ENCODE measurements at regions not wholly inside any gene's neighbourhood (a gene's known extent, or its start where the extent isn't known, plus 50 kb on each side); places are given as distances from the start of the nearest gene placed in this dataset.

GRCh38 chr13:43980587-43980986 lies 100.9 kb downstream of the LACC1 start:
- TF ChIP-seq, protein P1, sequence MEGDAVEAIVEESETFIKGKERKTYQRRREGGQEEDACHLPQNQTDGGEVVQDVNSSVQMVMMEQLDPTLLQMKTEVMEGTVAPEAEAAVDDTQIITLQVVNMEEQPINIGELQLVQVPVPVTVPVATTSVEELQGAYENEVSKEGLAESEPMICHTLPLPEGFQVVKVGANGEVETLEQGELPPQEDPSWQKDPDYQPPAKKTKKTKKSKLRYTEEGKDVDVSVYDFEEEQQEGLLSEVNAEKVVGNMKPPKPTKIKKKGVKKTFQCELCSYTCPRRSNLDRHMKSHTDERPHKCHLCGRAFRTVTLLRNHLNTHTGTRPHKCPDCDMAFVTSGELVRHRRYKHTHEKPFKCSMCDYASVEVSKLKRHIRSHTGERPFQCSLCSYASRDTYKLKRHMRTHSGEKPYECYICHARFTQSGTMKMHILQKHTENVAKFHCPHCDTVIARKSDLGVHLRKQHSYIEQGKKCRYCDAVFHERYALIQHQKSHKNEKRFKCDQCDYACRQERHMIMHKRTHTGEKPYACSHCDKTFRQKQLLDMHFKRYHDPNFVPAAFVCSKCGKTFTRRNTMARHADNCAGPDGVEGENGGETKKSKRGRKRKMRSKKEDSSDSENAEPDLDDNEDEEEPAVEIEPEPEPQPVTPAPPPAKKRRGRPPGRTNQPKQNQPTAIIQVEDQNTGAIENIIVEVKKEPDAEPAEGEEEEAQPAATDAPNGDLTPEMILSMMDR (IDR thresholded peaks at IDR 0.05) = no peak
- no peak for TF ChIP-seq POLR2A (IDR thresholded peaks at IDR 0.05)

Data from tibial nerve (tissue), 3 donors.